Ishikawa (cell line): ENCODE measurements at regions not wholly inside any gene's neighbourhood (a gene's known extent, or its start where the extent isn't known, plus 50 kb on each side); places are given as distances from the start of the nearest gene placed in this dataset.

Experiments
- CEBPB ChIP-seq: IDR thresholded peaks from 2 replicates; pipeline ENCODE4 v1.6.1; 2012
- CREB1 ChIP-seq: IDR thresholded peaks from 2 replicates; pipeline ENCODE4 v1.6.1; 2012; ENCODE audit warnings: low read depth
- EGR1 ChIP-seq: IDR thresholded peaks from 2 replicates; pipeline ENCODE4 v1.6.1; 2012
- EP300 ChIP-seq: IDR thresholded peaks from 2 replicates; pipeline ENCODE4 v1.6.1; 2012; ENCODE audit warnings: borderline replicate concordance
- FOXM1 ChIP-seq: IDR thresholded peaks from 2 replicates; pipeline ENCODE4 v1.6.1; 2012; ENCODE audit warnings: low read depth, borderline replicate concordance
- MAX ChIP-seq: IDR thresholded peaks from 2 replicates; pipeline ENCODE4 v1.6.1; 2012
- NFIC ChIP-seq: IDR thresholded peaks from 2 replicates; pipeline ENCODE4 v1.6.1; 2012
- RAD21 ChIP-seq: IDR thresholded peaks from 2 replicates; pipeline ENCODE4 v1.6.1; 2012; ENCODE audit warnings: low read depth
- REST ChIP-seq: IDR thresholded peaks from 2 replicates; pipeline ENCODE4 v1.6.1; 2012; ENCODE audit warnings: low read depth, mild to moderate bottlenecking
- TAF1 ChIP-seq: IDR thresholded peaks from 2 replicates; pipeline ENCODE4 v1.6.1; 2012; ENCODE audit warnings: low read depth, mild to moderate bottlenecking
- TCF12 ChIP-seq: IDR thresholded peaks from 2 replicates; pipeline ENCODE4 v1.6.1; 2012; ENCODE audit warnings: low read depth
- TEAD4 ChIP-seq: IDR thresholded peaks from 2 replicates; pipeline ENCODE4 v1.6.1; 2012
- USF1 ChIP-seq: IDR thresholded peaks from 2 replicates; pipeline ENCODE4 v1.6.1; 2012
- YY1 ChIP-seq: IDR thresholded peaks from 2 replicates; pipeline ENCODE4 v1.6.1; 2012; ENCODE audit warnings: low read depth
- ZBTB7A ChIP-seq: IDR thresholded peaks from 2 replicates; pipeline ENCODE4 v1.6.1; 2012; ENCODE audit warnings: low read depth

- no peak for TF ChIP-seq YY1
- no peak for TF ChIP-seq REST
- no peak for TF ChIP-seq CREB1
- no peak for TF ChIP-seq FOXM1
- no peak for TF ChIP-seq EGR1
- no peak for TF ChIP-seq NFIC
- TF ChIP-seq USF1: no peak
- no peak for TF ChIP-seq TEAD4
- no peak for TF ChIP-seq ZBTB7A
- no peak for TF ChIP-seq RAD21
- TF ChIP-seq EP300: no peak
- no peak for TF ChIP-seq TCF12
- TF ChIP-seq TAF1: no peak
- no peak for TF ChIP-seq CEBPB
- TF ChIP-seq MAX: no peak
These were observed 151.8 kb downstream of the KIF26A start for GRCh38 chr14:104290058-104290667.

GRCh38 chr14:104290756-104291122 is 152.4 kb downstream of the KIF26A start:
- TF ChIP-seq YY1: no peak
- TF ChIP-seq TCF12: no peak
- no peak for TF ChIP-seq EP300
- TF ChIP-seq CEBPB: no peak
- no peak for TF ChIP-seq MAX

- TF ChIP-seq CREB1: no peak
- TF ChIP-seq USF1: no peak
- no peak for TF ChIP-seq REST
- TF ChIP-seq RAD21: no peak
- no peak for TF ChIP-seq MAX
These were observed 153.0 kb downstream of the KIF26A start for GRCh38 chr14:104291123-104292000.

GRCh38 chr14:104292084-104292970 is 153.9 kb downstream of the KIF26A start:
- TF ChIP-seq RAD21 (no peak), EP300 (no peak), CEBPB (no peak), FOXM1 (no peak), YY1 (no peak), ZBTB7A (no peak), MAX (no peak), REST (no peak), TAF1 (no peak), USF1 (no peak), EGR1 (no peak)
